ENCODE measurements at regions not wholly inside any gene's neighbourhood (a gene's known extent, or its start where the extent isn't known, plus 50 kb on each side); places are given as distances from the start of the nearest gene placed in this dataset.
"Not testable (repeated sequence)": the region's sequence is repeated elsewhere in the genome, so short reads cannot be mapped to it uniquely, and the experiment has no call there.

GRCh38 chr5:157997991-157998504 is 139.1 kb upstream of the CLINT1 start:
- DNase-seq (ENCODE audit: low read depth in 1 of 2, low spot score in 1 of 2) = no peak

GRCh38 chr5:157994906-157995519 is 136.1 kb upstream of the CLINT1 start:
- DNase-seq (ENCODE audit: low read depth in 1 of 2, low spot score in 1 of 2) = peak in 1 of 2 donors; percentile 14

GRCh38 chr5:157993986-157994691 is 135.2 kb upstream of the CLINT1 start:
- no peak for DNase-seq (ENCODE audit: low read depth in 1 of 2, low spot score in 1 of 2)

GRCh38 chr5:157993201-157993600 is 134.3 kb upstream of the CLINT1 start:
- DNase-seq (ENCODE audit: low read depth in 1 of 2, low spot score in 1 of 2) = no peak

- no peak for DNase-seq (ENCODE audit: low read depth in 1 of 2, low spot score in 1 of 2)
These were observed 131.7 kb upstream of the CLINT1 start for GRCh38 chr5:157990583-157991181.

- DNase-seq (ENCODE audit: low read depth in 1 of 2, low spot score in 1 of 2) = no peak
These were observed 130.4 kb upstream of the CLINT1 start for GRCh38 chr5:157989296-157989695.

GRCh38 chr5:157987259-157987658 is 128.3 kb upstream of the CLINT1 start:
- DNase-seq (ENCODE audit: low read depth in 1 of 2, low spot score in 1 of 2) = no peak

- no peak for DNase-seq (ENCODE audit: low read depth in 1 of 2, low spot score in 1 of 2)
These were observed 127.6 kb upstream of the CLINT1 start for GRCh38 chr5:157986431-157986990.

GRCh38 chr5:157984611-157985010 is 125.7 kb upstream of the CLINT1 start:
- no peak for DNase-seq (ENCODE audit: low read depth in 1 of 2, low spot score in 1 of 2)

- DNase-seq (ENCODE audit: low read depth in 1 of 2, low spot score in 1 of 2) = no peak
These were observed 125.1 kb upstream of the CLINT1 start for GRCh38 chr5:157983906-157984551.

- no peak for DNase-seq (ENCODE audit: low read depth in 1 of 2, low spot score in 1 of 2)
These were observed 119.1 kb upstream of the CLINT1 start for GRCh38 chr5:157978061-157978460.

- DNase-seq (ENCODE audit: low read depth in 1 of 2, low spot score in 1 of 2) = no peak
These were observed 117.5 kb upstream of the CLINT1 start for GRCh38 chr5:157976429-157976828.

- no peak for DNase-seq (ENCODE audit: low read depth in 1 of 2, low spot score in 1 of 2)
These were observed 113.6 kb upstream of the CLINT1 start for GRCh38 chr5:157972579-157972978.

- no peak for DNase-seq (ENCODE audit: low read depth in 1 of 2, low spot score in 1 of 2)
These were observed 112.7 kb upstream of the CLINT1 start for GRCh38 chr5:157971571-157972216.

- not testable (repeated sequence) for DNase-seq (ENCODE audit: low read depth in 1 of 2, low spot score in 1 of 2)
These were observed 109.6 kb upstream of the CLINT1 start for GRCh38 chr5:157968570-157968969.

GRCh38 chr5:157965989-157966388 is 107.0 kb upstream of the CLINT1 start:
- DNase-seq (ENCODE audit: low read depth in 1 of 2, low spot score in 1 of 2) = no peak

GRCh38 chr5:157965040-157965678 is 106.2 kb upstream of the CLINT1 start:
- DNase-seq (ENCODE audit: low read depth in 1 of 2, low spot score in 1 of 2) = no peak

- DNase-seq (ENCODE audit: low read depth in 1 of 2, low spot score in 1 of 2) = no peak
These were observed 104.8 kb upstream of the CLINT1 start for GRCh38 chr5:157963761-157964160.

- no peak for DNase-seq (ENCODE audit: low read depth in 1 of 2, low spot score in 1 of 2)
These were observed 104.3 kb upstream of the CLINT1 start for GRCh38 chr5:157963244-157963643.

- DNase-seq (ENCODE audit: low read depth in 1 of 2, low spot score in 1 of 2) = not testable (repeated sequence)
These were observed 103.7 kb upstream of the CLINT1 start for GRCh38 chr5:157962686-157963085.
